ENCODE measurements at regions not wholly inside any gene's neighbourhood (a gene's known extent, or its start where the extent isn't known, plus 50 kb on each side); places are given as distances from the start of the nearest gene placed in this dataset.

- no peak overlapping the region for H3K56ac ChIP-seq (ENCODE audit: insufficient read length, low read depth, low read length)
- H3K4me1 Mint-ChIP-seq, result no peaks in the 10 kb centered on the region
- no peak overlapping the region for H3K18ac ChIP-seq (ENCODE audit: insufficient read length, low read depth, low read length)
Observed at GRCh38 chr12:66028390-66028789, 102.2 kb downstream of the LLPH start.

More at GRCh38 chr12:66028390-66028789, 102.2 kb downstream of the LLPH start:
- no peaks in the 10 kb centered on the region for H3K79me1 ChIP-seq (ENCODE audit: insufficient read depth, low read depth, low read length, poor library complexity, severe bottlenecking)
- no peak overlapping the region for H3K9ac ChIP-seq (ENCODE audit: extremely low read depth, insufficient read length, low read length)
- H2BK5ac ChIP-seq (ENCODE audit: insufficient read length, low read length), result no peak overlapping the region
- no peak overlapping the region for H3K4me2 ChIP-seq (ENCODE audit: insufficient read depth, insufficient read length, low read length)
- H3K23me2 ChIP-seq (ENCODE audit: insufficient read length, low read depth, low read length, poor library complexity, severe bottlenecking), result no peaks in the 10 kb centered on the region
- no peaks in the 10 kb centered on the region for H3K9me3 ChIP-seq (ENCODE audit: control insufficient read depth, low read depth, low read length)
- H3K79me2 ChIP-seq (ENCODE audit: insufficient read depth, low read length), result no peaks in the 10 kb centered on the region
- Mint-ChIP-seq H3K36me3 (ENCODE audit: insufficient read depth in 1 of 3, low read depth in 3 of 3) (no peaks in the 10 kb centered on the region), H3K27ac (no peak overlapping the region), H3K27me3 (ENCODE audit: low read depth) (no peaks in the 10 kb centered on the region), H3K9me3 (no peaks in the 10 kb centered on the region), H3K4me3 (no peak overlapping the region)
- no peak overlapping the region for H2AFZ ChIP-seq (ENCODE audit: low read length)
- no peaks in the 10 kb centered on the region for H4K20me1 ChIP-seq (ENCODE audit: control insufficient read depth, insufficient read depth, insufficient read length)
- H4K91ac ChIP-seq (ENCODE audit: insufficient read length, low read depth, low read length), result no peak overlapping the region
- no peak overlapping the region for H4K8ac ChIP-seq (replicated peaks; ENCODE audit: insufficient read length, low read depth, low read length)
- H2BK120ac ChIP-seq (ENCODE audit: low read depth, low read length, poor library complexity, severe bottlenecking), result no peak overlapping the region
- no peak overlapping the region for H2BK15ac ChIP-seq (ENCODE audit: low read depth, low read length)
- no peak for TF ChIP-seq CTCF (conservative IDR thresholded peaks at IDR 0.05)
- no peak overlapping the region for H2BK12ac ChIP-seq (ENCODE audit: insufficient read length, low read depth, low read length)
- no peak overlapping the region for H2BK20ac ChIP-seq (ENCODE audit: low read depth, low read length, poor library complexity, severe bottlenecking)
- no peak overlapping the region for H4K5ac ChIP-seq (ENCODE audit: insufficient read length, low read depth, low read length)
- DNase-seq, result no peak
- H3K27ac ChIP-seq (ENCODE audit: insufficient read length, low read depth, low read length), result no peak overlapping the region
- H3K4me1 ChIP-seq (ENCODE audit: insufficient read depth, low read length), result no peaks in the 10 kb centered on the region; the same call in 1 of the 2 replicates
- H3K4ac ChIP-seq (ENCODE audit: low read depth, low read length), result no peak overlapping the region
- WGBS (ENCODE audit: extremely low coverage, insufficient read length, low lambda C conversion rate), result no CpG with 5 or more reads among the region's 2 CpGs
- H3K27me3 ChIP-seq (ENCODE audit: insufficient read depth, low read length), result no peaks in the 10 kb centered on the region
- H2AK5ac ChIP-seq (ENCODE audit: insufficient read length, low read length), result no peak overlapping the region
- no peak overlapping the region for H3K23ac ChIP-seq (ENCODE audit: insufficient read length, low read depth, low read length)
- no peak overlapping the region for H3K14ac ChIP-seq (ENCODE audit: insufficient read depth, low read length)
- H3T11ph ChIP-seq (ENCODE audit: low read length), result no peak overlapping the region

All from H9 (cell line).